Progenitor cell of endocrine pancreas (in vitro differentiated cells): ENCODE measurements at regions not wholly inside any gene's neighbourhood (a gene's known extent, or its start where the extent isn't known, plus 50 kb on each side); places are given as distances from the start of the nearest gene placed in this dataset.

ENCODE experiments used
- DNase-seq: peaks from one replicate; pipeline ENCODE4 v3.0.0; 2021; ENCODE audit warnings: low spot score; ENCODE audit not compliant: unreplicated experiment
- H3K27ac Mint-ChIP-seq: 2 replicates; pipeline ENCODE4 v1.8.0; 2021; ENCODE audit warnings: mild to moderate bottlenecking, moderate library complexity, mixed read lengths
- H3K27me3 Mint-ChIP-seq: 2 replicates; pipeline ENCODE4 v1.8.0; 2021; ENCODE audit warnings: mixed read lengths
- H3K36me3 Mint-ChIP-seq: 2 replicates; pipeline ENCODE4 v1.8.0; 2022; ENCODE audit warnings: mixed read lengths; ENCODE audit not compliant: insufficient read depth
- H3K4me1 Mint-ChIP-seq: 2 replicates; pipeline ENCODE4 v1.8.0; 2021; ENCODE audit warnings: low read depth, mixed read lengths
- H3K4me3 Mint-ChIP-seq: 2 replicates; pipeline ENCODE4 v1.8.0; 2021; ENCODE audit warnings: low read depth, mild to moderate bottlenecking, moderate library complexity, mixed read lengths
- H3K9me3 Mint-ChIP-seq: 2 replicates; pipeline ENCODE4 v1.8.0; 2021; ENCODE audit warnings: low read depth, mixed read lengths
- CTCF ChIP-seq: fragments of 200-600 bp; sonication (generic); IDR thresholded peaks from one replicate; pipeline ENCODE4 v1.5.0; 2021; ENCODE audit warnings: antibody characterized with exemption, mild to moderate bottlenecking; ENCODE audit not compliant: unreplicated experiment

DNA sequence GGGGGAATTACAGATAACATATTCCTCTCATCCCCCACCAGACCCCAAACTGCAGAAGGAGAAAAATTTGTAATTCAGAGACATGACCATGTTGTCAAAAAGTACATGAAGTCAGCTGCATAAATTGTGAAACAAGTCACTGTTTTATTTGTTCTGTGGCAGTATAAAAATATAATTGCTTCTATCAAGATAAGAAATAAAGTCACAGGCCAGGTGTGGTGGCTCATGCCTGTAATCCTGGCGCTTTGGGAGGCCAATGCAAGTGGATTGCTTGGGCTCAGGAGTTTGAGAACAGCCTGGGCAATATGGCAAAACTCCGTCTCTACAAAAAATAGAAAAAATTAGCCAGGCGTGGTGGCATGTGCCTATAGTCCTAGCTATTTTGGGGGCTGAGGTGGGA lies 87.7 kb upstream of the DPH6 start:
- no peak for TF ChIP-seq CTCF
- H3K27me3 Mint-ChIP-seq = no peaks in the 10 kb centered on the region
- no peak for DNase-seq
- H3K9me3 Mint-ChIP-seq = no peaks in the 10 kb centered on the region
- no peaks in the 10 kb centered on the region for H3K36me3 Mint-ChIP-seq
- H3K4me3 Mint-ChIP-seq = no peak overlapping the region
- no peak overlapping the region for H3K27ac Mint-ChIP-seq
- peaks cover 20% of the 10 kb centered on the region for H3K4me1 Mint-ChIP-seq

DNA sequence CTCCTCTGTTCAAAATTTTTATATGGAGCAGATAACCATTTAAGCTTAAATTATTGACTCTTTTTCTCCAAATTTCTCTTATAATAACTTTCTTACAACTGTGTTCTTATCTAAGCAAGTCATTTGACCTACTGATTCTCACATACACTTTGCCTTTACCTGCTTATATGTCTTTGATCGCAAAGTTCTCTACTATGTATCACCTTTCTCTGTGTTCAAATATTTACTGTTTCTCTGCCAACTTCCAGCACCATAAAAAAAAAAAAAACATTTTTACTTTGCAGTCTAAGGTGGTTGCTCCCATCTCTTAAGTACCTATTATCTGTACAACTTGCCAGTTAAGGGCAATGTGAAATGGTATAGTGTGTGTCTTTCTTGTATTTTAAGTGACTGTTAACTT lies 100.8 kb upstream of the DPH6 start:
- no peak for TF ChIP-seq CTCF
- H3K4me3 Mint-ChIP-seq = no peak overlapping the region
- peaks cover 7% of the 10 kb centered on the region for H3K4me1 Mint-ChIP-seq
- no peak overlapping the region for H3K27ac Mint-ChIP-seq
- H3K9me3 Mint-ChIP-seq = peaks cover 20% of the 10 kb centered on the region
- no peaks in the 10 kb centered on the region for H3K36me3 Mint-ChIP-seq
- DNase-seq = no peak
- no peaks in the 10 kb centered on the region for H3K27me3 Mint-ChIP-seq

GRCh38 chr15:35647303-35647702 lies 101.3 kb upstream of the DPH6 start:
- no peak for TF ChIP-seq CTCF
- no peak overlapping the region for H3K27ac Mint-ChIP-seq
- H3K4me1 Mint-ChIP-seq = peaks cover 7% of the 10 kb centered on the region

GRCh38 chr15:35648941-35649340 lies 103.0 kb upstream of the DPH6 start:
- Mint-ChIP-seq H3K27me3 (no peaks in the 10 kb centered on the region), H3K4me1 (peaks cover 7% of the 10 kb centered on the region), H3K4me3 (no peak overlapping the region), H3K27ac (no peak overlapping the region), H3K9me3 (peaks cover 5% of the 10 kb centered on the region), H3K36me3 (no peaks in the 10 kb centered on the region)
- TF ChIP-seq CTCF = no peak
- DNase-seq = no peak

More at GRCh38 chr15:35647303-35647702, 101.3 kb upstream of the DPH6 start:
- DNase-seq = no peak
- Mint-ChIP-seq H3K36me3 (no peaks in the 10 kb centered on the region), H3K4me3 (no peak overlapping the region), H3K9me3 (peaks cover 16% of the 10 kb centered on the region), H3K27me3 (no peaks in the 10 kb centered on the region)

DNA sequence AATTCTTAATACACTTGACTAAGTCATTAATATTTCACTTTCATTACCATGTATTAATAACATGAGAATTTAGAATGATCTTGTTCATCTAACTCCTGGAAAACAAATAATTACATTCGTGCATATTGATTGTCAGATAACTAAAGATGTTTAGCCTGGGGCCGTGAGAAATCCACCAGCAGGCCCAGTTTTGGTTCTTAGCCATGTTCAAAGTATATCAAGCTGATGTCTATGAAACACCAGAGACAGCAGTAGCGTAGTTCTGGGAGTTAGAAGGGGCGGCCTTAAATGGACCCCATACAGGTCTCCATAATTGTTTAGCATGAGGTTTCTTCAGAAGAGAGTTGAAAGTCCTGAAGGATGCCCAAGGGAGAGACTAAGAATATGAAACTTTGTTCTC lies 103.6 kb upstream of the DPH6 start:
- H3K4me3 Mint-ChIP-seq = no peak overlapping the region
- H3K27ac Mint-ChIP-seq = no peak overlapping the region
- no peak for DNase-seq
- H3K4me1 Mint-ChIP-seq = peaks cover 7% of the 10 kb centered on the region
- no peaks in the 10 kb centered on the region for H3K36me3 Mint-ChIP-seq
- no peak for TF ChIP-seq CTCF
- peaks cover 5% of the 10 kb centered on the region for H3K9me3 Mint-ChIP-seq
- H3K27me3 Mint-ChIP-seq = no peaks in the 10 kb centered on the region
